ENCODE measurements at regions not wholly inside any gene's neighbourhood (a gene's known extent, or its start where the extent isn't known, plus 50 kb on each side); places are given as distances from the start of the nearest gene placed in this dataset.

- peaks cover 84% of the 10 kb centered on the region for H3K9me3 ChIP-seq (ENCODE audit: low read length)
- no peak overlapping the region for H2AFZ ChIP-seq (ENCODE audit: low read length)
- FAIRE-seq (no peak), ATAC-seq (no peak), DNase-seq (ENCODE audit: low spot score) (no peak)
- 56% methylated on average over 6 of the region's 6 CpGs for WGBS (ENCODE audit: low lambda C conversion rate)
- H3K36me3 ChIP-seq (replicated peaks in 1 of 2; ENCODE audit: control insufficient read depth in 1 of 2, insufficient read depth in 2 of 2, low read length in 2 of 2) = no peaks in the 10 kb centered on the region
- no TSS peak for BruUV-seq (replicated peaks)
- POLR2A ChIA-PET = no interaction called here
- in situ Hi-C loops (cut with HindIII; ENCODE audit: extremely low pct_ligation_motif_present, low pct_unique_long_range_greater_than_20kb) = no loop called here
- no peaks in the 10 kb centered on the region for H3K27me3 ChIP-seq (ENCODE audit: control insufficient read depth in 1 of 2, insufficient read depth in 2 of 2, low read length in 2 of 2)
- H3K9ac ChIP-seq (ENCODE audit: insufficient read depth, low read depth, low read length) = no peak overlapping the region
- H4K20me1 ChIP-seq (ENCODE audit: insufficient read depth, low read length) = no peaks in the 10 kb centered on the region
- TF ChIP-seq ZBTB2 (CRISPR knock-in tag; IDR thresholded peaks at IDR 0.05; ENCODE audit: low read depth) = no peak
- TF ChIP-seq FOXK2 (IDR thresholded peaks at IDR 0.05) = no peak
- no peak for TF ChIP-seq ETV6 (CRISPR knock-in tag; conservative IDR thresholded peaks at IDR 0.05)
- no peak for TF ChIP-seq MTF1 (CRISPR knock-in tag; IDR thresholded peaks at IDR 0.05)
- TF ChIP-seq, protein P1, sequence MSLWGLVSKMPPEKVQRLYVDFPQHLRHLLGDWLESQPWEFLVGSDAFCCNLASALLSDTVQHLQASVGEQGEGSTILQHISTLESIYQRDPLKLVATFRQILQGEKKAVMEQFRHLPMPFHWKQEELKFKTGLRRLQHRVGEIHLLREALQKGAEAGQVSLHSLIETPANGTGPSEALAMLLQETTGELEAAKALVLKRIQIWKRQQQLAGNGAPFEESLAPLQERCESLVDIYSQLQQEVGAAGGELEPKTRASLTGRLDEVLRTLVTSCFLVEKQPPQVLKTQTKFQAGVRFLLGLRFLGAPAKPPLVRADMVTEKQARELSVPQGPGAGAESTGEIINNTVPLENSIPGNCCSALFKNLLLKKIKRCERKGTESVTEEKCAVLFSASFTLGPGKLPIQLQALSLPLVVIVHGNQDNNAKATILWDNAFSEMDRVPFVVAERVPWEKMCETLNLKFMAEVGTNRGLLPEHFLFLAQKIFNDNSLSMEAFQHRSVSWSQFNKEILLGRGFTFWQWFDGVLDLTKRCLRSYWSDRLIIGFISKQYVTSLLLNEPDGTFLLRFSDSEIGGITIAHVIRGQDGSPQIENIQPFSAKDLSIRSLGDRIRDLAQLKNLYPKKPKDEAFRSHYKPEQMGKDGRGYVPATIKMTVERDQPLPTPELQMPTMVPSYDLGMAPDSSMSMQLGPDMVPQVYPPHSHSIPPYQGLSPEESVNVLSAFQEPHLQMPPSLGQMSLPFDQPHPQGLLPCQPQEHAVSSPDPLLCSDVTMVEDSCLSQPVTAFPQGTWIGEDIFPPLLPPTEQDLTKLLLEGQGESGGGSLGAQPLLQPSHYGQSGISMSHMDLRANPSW (CRISPR knock-in tag; IDR thresholded peaks at IDR 0.05; ENCODE audit: borderline replicate concordance) = no peak
- no peak for TF ChIP-seq ZFAT (CRISPR knock-in tag; conservative IDR thresholded peaks at IDR 0.05)
- no peak for TF ChIP-seq ZNF12 (CRISPR knock-in tag; IDR thresholded peaks at IDR 0.05)
- no peak for TF ChIP-seq ZNF776 (CRISPR knock-in tag; IDR thresholded peaks at IDR 0.05)
- TF ChIP-seq EP300 (IDR thresholded peaks at IDR 0.05; ENCODE audit: low read depth in 2 of 2, low read length in 2 of 2) = no peak
- no peak for TF ChIP-seq EP300 (CRISPR knock-in tag; IDR thresholded peaks at IDR 0.05; ENCODE audit: borderline replicate concordance)
- TF ChIP-seq JUN (CRISPR knock-in tag; IDR thresholded peaks at IDR 0.05) = no peak
- TF ChIP-seq ZSCAN30 (CRISPR knock-in tag; IDR thresholded peaks at IDR 0.05) = no peak
- no peak for TF ChIP-seq JARID2 (CRISPR knock-in tag; IDR thresholded peaks at IDR 0.05; ENCODE audit: insufficient replicate concordance)
- no peak for TF ChIP-seq ZNF878 (CRISPR knock-in tag; IDR thresholded peaks at IDR 0.05)
- TF ChIP-seq GTF2F1 (IDR thresholded peaks at IDR 0.05; ENCODE audit: low read length) = no peak
- TF ChIP-seq ELF3 (CRISPR knock-in tag; IDR thresholded peaks at IDR 0.05) = no peak
- no peak for TF ChIP-seq KLF9 (CRISPR knock-in tag; IDR thresholded peaks at IDR 0.05; ENCODE audit: low read depth)
- TF ChIP-seq NFYB (CRISPR knock-in tag; IDR thresholded peaks at IDR 0.05) = no peak
- TF ChIP-seq MEIS1 (CRISPR knock-in tag; IDR thresholded peaks at IDR 0.05; ENCODE audit: borderline replicate concordance) = no peak
- no peak overlapping the region for H3K4me2 ChIP-seq (ENCODE audit: low read depth, low read length)
- H3K79me2 ChIP-seq (ENCODE audit: insufficient read depth, low read length) = no peaks in the 10 kb centered on the region
- intact Hi-C loops (cut with micrococcal nuclease; ENCODE audit: unreplicated experiment) = no loop called here
- CTCF ChIA-PET (ENCODE audit: low intra/inter-chr PET ratio, low total read pairs) = no interaction called here
- H3K4me3 ChIP-seq (replicated peaks in 1 of 3; ENCODE audit: insufficient read depth in 1 of 3, low read depth in 2 of 3, low read length in 3 of 3) = no peak overlapping the region
- H3K4me1 ChIP-seq (ENCODE audit: insufficient read depth, low read length) = no peaks in the 10 kb centered on the region
- H3K27ac ChIP-seq (ENCODE audit: extremely low read length, insufficient read depth, low read length) = no peak overlapping the region
These were observed 430.9 kb downstream of the PID1 start for GRCh38 chr2:228840113-228840742.

Data from HepG2 (cell line).